Ovary (tissue), 7 donors: ENCODE measurements at regions not wholly inside any gene's neighbourhood (a gene's known extent, or its start where the extent isn't known, plus 50 kb on each side); places are given as distances from the start of the nearest gene placed in this dataset.

Experiments
- DNase-seq, 5 donors: peaks; one replicate each; pipeline ENCODE4 v3.0.0-alpha.2; 2019 to 2020
- H3K27ac ChIP-seq, 2 donors: fragments of 200-600 bp; one replicate each; pipeline versions ENCODE4 v1.5.1 to v1.8.0; 2019 to 2022
- H3K27me3 ChIP-seq: fragments of 200-600 bp; one replicate; pipeline ENCODE4 v1.8.0; 2022
- H3K36me3 ChIP-seq: fragments of 200-600 bp; sonication (generic); one replicate; pipeline ENCODE4 v1.5.1; 2019
- H3K4me1 ChIP-seq: one replicate; pipeline ENCODE4 v1.8.1; 2013; ENCODE audit warnings: mild to moderate bottlenecking, moderate library complexity; ENCODE audit not compliant: insufficient read depth
- H3K4me3 ChIP-seq: fragments of 200-600 bp; sonication (generic); one replicate; pipeline ENCODE4 v1.5.1; 2017
- H3K9me3 ChIP-seq, 2 donors: fragments of 200-600 bp in 1 of 2; sonication (generic) in 1 of 2; one replicate each; pipeline versions ENCODE4 v1.5.1 to v1.8.1; 2013 to 2019; ENCODE audit warnings: mild to moderate bottlenecking in 1 of 2, moderate library complexity in 1 of 2
- CTCF ChIP-seq, 3 donors: fragments of 450-650 bp in 2 of 3; fragments of 200-600 bp in 1 of 3; IDR thresholded peaks; one replicate each; pipeline versions ENCODE4 v1.5.1 to v1.8.0; 2016 to 2022; ENCODE audit warnings: antibody characterized with exemption in 3 of 3, mild to moderate bottlenecking in 1 of 3
- EP300 ChIP-seq: sonication (generic); formaldehyde crosslinking; IDR thresholded peaks from one replicate; pipeline ENCODE4 v1.6.1; 2017; ENCODE audit warnings: antibody characterized with exemption
- POLR2A ChIP-seq: fragments of 450-650 bp; IDR thresholded peaks from one replicate; pipeline ENCODE4 v1.6.1; 2017; ENCODE audit warnings: antibody characterized with exemption, mild to moderate bottlenecking, moderate library complexity
- WGBS, 3 donors: extraction: QIAGEN DNeasy Blood & Tissue Kit in 1 of 3; methylation state at CpG; one replicate each; pipeline versions ENCODE4 v1.1.5 to v1.1.7; 2013 to 2017; 5-methylcytosine and 5-hydroxymethylcytosine counted together
- intact Hi-C, 4 donors: fragments of 100-400 bp; cut with DNase I; formaldehyde crosslinking; loops; one replicate each; pipeline versions ENCODE4 v1.11.0 to v1.15.1; 2022 to 2023
- donor health status: DM: no; HTN: no; CAD: no; lungs with moderate emphysema.
- donor health status: DM: no; HTN: no; CAD: no.
- donor health status: Bipolar disorder and iron deficiency.
- donor health status: DM: no; HTN: no; CAD: no.
- donor health status: DM: yes; HTN: yes; CAD: no.

- Histone ChIP-seq H3K9me3 (no peaks in the 10 kb centered on the region), H3K27ac (no peak overlapping the region), H3K36me3 (no peaks in the 10 kb centered on the region), H3K27me3 (no peaks in the 10 kb centered on the region), H3K4me3 (no peak overlapping the region), H3K4me1 (peaks cover 3% of the 10 kb centered on the region)
- 78 to 82% (median 80%) methylated on average over 11 of the region's 11 CpGs for WGBS, 3 donors
- no peak for DNase-seq
- intact Hi-C loops: loop anchor here in 1 of 4 donors (10.0 kb wide), 1 partner anchor 121 kb away; no protein-coding TSS in a partner anchor
- no peak for TF ChIP-seq POLR2A
Measured at GRCh38 chr9:90095682-90096081, 490.9 kb downstream of the GADD45G start.

GRCh38 chr9:90097237-90097636, 492.4 kb downstream of the GADD45G start:
- Histone ChIP-seq H3K27ac (no peak overlapping the region), H3K9me3 (no peaks in the 10 kb centered on the region), H3K27me3 (no peaks in the 10 kb centered on the region), H3K4me1 (peaks cover 3% of the 10 kb centered on the region), H3K36me3 (no peaks in the 10 kb centered on the region), H3K4me3 (no peak overlapping the region)
- intact Hi-C loops: loop anchor here in 1 of 4 donors (10.0 kb wide), 1 partner anchor 122 kb away; no protein-coding TSS in a partner anchor
- DNase-seq: no peak
- 87 to 91% (median 88%) methylated on average over 7 of the region's 7 CpGs for WGBS, 3 donors
- no peak for TF ChIP-seq POLR2A
- no peak for TF ChIP-seq CTCF (IDR thresholded peaks at IDR 0.05)
- no peak for TF ChIP-seq EP300

DNA sequence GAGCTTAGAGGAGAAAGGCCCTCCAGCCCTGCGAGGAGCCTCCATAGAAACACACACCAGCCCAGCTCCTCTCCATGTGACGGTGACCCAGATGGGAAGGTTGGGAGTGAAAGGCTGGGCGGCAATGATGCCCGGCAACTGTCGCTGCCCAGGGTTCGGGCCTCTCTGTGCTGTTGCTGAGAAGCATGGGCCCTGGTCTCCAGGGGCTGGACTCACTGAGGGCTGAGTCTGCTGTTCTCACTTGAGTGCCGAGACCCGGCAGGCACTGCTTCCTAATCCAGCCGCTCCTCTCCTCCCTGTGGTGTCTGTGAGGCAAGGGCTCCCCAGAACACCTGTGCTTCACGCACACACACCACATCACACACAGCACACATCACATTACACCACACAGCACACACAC, 493.6 kb downstream of the GADD45G start:
- Histone ChIP-seq H3K4me1 (peaks cover 3% of the 10 kb centered on the region), H3K27me3 (no peaks in the 10 kb centered on the region), H3K9me3 (no peaks in the 10 kb centered on the region), H3K36me3 (no peaks in the 10 kb centered on the region), H3K27ac (no peak overlapping the region), H3K4me3 (no peak overlapping the region)
- no peak for TF ChIP-seq EP300
- no peak for TF ChIP-seq CTCF (IDR thresholded peaks at IDR 0.05)
- no peak for TF ChIP-seq POLR2A
- 87 to 93% (median 92%) methylated on average over 10 of the region's 10 CpGs for WGBS, 3 donors
- no peak for DNase-seq
- intact Hi-C loops: loop anchor here in 2 of 4 donors (2.0 to 10.0 kb wide), 2 partner anchors 124 to 494 kb away; partner anchors contain the start of gene GADD45G (in 2 of the 2)

DNA sequence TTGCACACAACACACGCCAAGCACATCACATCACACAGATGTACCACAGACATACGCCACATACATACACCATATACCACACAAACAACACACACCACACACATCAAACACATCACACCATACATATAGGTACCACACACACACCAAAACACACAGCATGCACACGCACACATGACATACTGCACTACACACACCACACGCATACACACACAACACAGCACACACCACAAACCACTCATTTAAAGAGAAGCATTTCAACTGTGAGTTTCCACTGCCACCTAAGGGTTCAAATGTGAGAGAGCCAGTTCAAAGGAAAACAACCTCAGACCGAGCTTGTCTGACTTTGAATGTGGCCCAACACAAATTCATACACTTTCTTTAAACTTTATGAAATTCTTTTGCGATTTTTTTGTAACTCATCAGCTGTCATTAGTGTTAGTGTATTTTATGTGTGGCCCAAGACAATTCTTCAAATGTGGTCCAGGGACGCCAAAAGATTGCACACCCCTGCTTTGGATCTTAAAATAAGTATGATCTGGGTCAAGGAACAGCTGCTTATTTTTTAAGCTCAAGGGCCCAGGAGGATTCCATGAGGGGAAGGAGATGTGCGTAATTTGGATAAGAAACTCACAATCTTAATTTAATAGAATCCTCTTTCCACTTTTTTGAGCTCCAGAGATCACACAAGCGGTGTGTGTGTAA, 494.6 kb downstream of the GADD45G start:
- 32 to 40% (median 34%) methylated on average over 9 of the region's 9 CpGs for WGBS, 3 donors
- no peak overlapping the region for H3K4me3 ChIP-seq
- no peaks in the 10 kb centered on the region for H3K36me3 ChIP-seq
- intact Hi-C loops: loop anchor here in 2 of 4 donors (2.0 to 10.0 kb wide), 2 partner anchors 125 to 495 kb away; partner anchors contain the start of gene GADD45G (in 2 of the 2)
- no peak overlapping the region for H3K27ac ChIP-seq
- DNase-seq: no peak
- H3K4me1 ChIP-seq: peaks cover 3% of the 10 kb centered on the region
- H3K9me3 ChIP-seq: no peaks in the 10 kb centered on the region
- TF ChIP-seq CTCF (IDR thresholded peaks at IDR 0.05): peak; percentile 18 to 52 (median 32)
- TF ChIP-seq POLR2A: no peak
- no peak for TF ChIP-seq EP300
- no peaks in the 10 kb centered on the region for H3K27me3 ChIP-seq

DNA sequence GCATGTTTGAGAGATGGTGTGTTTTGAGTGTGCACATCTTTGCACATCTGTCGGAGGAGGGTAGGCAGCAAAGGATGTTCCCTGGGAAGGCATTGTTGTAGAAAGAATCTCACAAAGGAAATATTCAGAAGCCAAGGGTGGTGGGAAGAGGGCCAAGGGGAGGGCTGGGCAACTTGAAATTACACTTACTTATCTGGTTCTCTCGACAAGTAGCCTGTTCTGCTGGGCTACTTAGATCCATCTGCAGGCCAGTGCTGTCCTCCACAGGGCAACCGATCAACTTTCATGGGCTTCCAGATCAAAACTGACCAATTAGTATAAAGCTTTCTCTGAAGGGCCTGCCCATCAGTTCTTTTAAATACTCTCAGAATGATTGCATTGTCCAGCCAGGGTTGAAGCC, 495.2 kb downstream of the GADD45G start:
- no peak for TF ChIP-seq POLR2A
- TF ChIP-seq EP300: no peak
- no peak for TF ChIP-seq CTCF (IDR thresholded peaks at IDR 0.05)
- H3K4me1 ChIP-seq: peaks cover 3% of the 10 kb centered on the region
- no peak overlapping the region for H3K27ac ChIP-seq
- no peak overlapping the region for H3K4me3 ChIP-seq
- no peaks in the 10 kb centered on the region for H3K36me3 ChIP-seq
- 40 to 57% (median 43%) methylated on average over 3 of the region's 3 CpGs for WGBS, 3 donors
- H3K9me3 ChIP-seq: no peaks in the 10 kb centered on the region
- no peaks in the 10 kb centered on the region for H3K27me3 ChIP-seq
- DNase-seq: no peak
- intact Hi-C loops: loop anchor here in 3 of 4 donors (2.0 to 10.0 kb wide), 4 partner anchors 495 to 785 kb away; partner anchors contain the start of genes CKS2 (in 1 of the 3), GADD45G (in 1 of the 3) and SECISBP2 (in 1 of the 3)
